CD14-positive monocyte (primary cell): ENCODE measurements at regions not wholly inside any gene's neighbourhood (a gene's known extent, or its start where the extent isn't known, plus 50 kb on each side); places are given as distances from the start of the nearest gene placed in this dataset.

Experiments used
- DNase-seq, 3 donors: peaks; one replicate each; pipeline ENCODE4 v3.0.0-alpha.2; 2011 to 2022
- H2AFZ ChIP-seq: 2 replicates; pipeline ENCODE4 v1.6.0; 2012; ENCODE audit warnings: mild to moderate bottlenecking, low read depth, low read length, inconsistent platforms; ENCODE audit not compliant: insufficient read depth, poor library complexity, severe bottlenecking
- H3K27ac ChIP-seq, 2 donors: 1 replicate in 1 of 2; 2 replicates in 1 of 2; pipeline ENCODE4 v1.5.1; 2012 to 2013; ENCODE audit warnings: low read length in 2 of 2, control low read depth in 1 of 2, inconsistent platforms in 1 of 2, low read depth in 1 of 2, mild to moderate bottlenecking in 1 of 2
- H3K27me3 ChIP-seq, 2 donors: one replicate each; pipeline versions ENCODE4 v1.6.0 to v1.6.1; 2011 to 2013; ENCODE audit warnings: low read length in 2 of 2; ENCODE audit not compliant: control insufficient read depth in 2 of 2, insufficient read depth in 2 of 2
- H3K36me3 ChIP-seq, 2 donors: replicated peaks in 1 of 2; 1 replicate in 1 of 2; 2 replicates in 1 of 2; pipeline versions ENCODE4 v1.5.1 to v1.6.1; 2012 to 2013; ENCODE audit warnings: low read length in 2 of 2, control low read depth in 1 of 2, inconsistent platforms in 1 of 2, mild to moderate bottlenecking in 1 of 2; ENCODE audit not compliant: insufficient read depth in 2 of 2, control insufficient read depth in 1 of 2
- H3K4me1 ChIP-seq, 2 donors: 1 replicate in 1 of 2; 2 replicates in 1 of 2; pipeline versions ENCODE4 v1.5.1 to v1.6.1; 2012 to 2013; ENCODE audit warnings: low read length in 2 of 2, control low read depth in 1 of 2, inconsistent platforms in 1 of 2, mild to moderate bottlenecking in 1 of 2, moderate library complexity in 1 of 2; ENCODE audit not compliant: insufficient read depth in 2 of 2, control insufficient read depth in 1 of 2
- H3K4me2 ChIP-seq: replicated peaks from 2 replicates; pipeline ENCODE3; 2012; ENCODE audit warnings: low read length, moderate library complexity, mild to moderate bottlenecking; ENCODE audit not compliant: poor library complexity, severe bottlenecking; ENCODE audit errors: extremely low read depth
- H3K4me3 ChIP-seq, 3 experiments: fragments of 200-600 bp in 1 of 3; sonication (generic) in 1 of 3; replicated peaks in 1 of 3; 1 replicate in 2 of 3; 2 replicates in 1 of 3; pipeline ENCODE4 v1.5.1; 2011 to 2013; ENCODE audit warnings: low read length in 3 of 3, mild to moderate bottlenecking in 3 of 3, control low read depth in 2 of 3, low read depth in 2 of 3, inconsistent platforms in 1 of 3, moderate library complexity in 1 of 3
- H3K79me2 ChIP-seq: 2 replicates; pipeline ENCODE4 v1.6.0; 2012; ENCODE audit warnings: mild to moderate bottlenecking, control low read depth, inconsistent platforms, low read length, moderate library complexity; ENCODE audit not compliant: insufficient read depth
- H3K9ac ChIP-seq: 2 replicates; pipeline ENCODE4 v1.6.0; 2017; ENCODE audit warnings: low read length, mild to moderate bottlenecking; ENCODE audit not compliant: insufficient read depth, poor library complexity, severe bottlenecking
- H3K9me3 ChIP-seq, 2 donors: replicated peaks in 1 of 2; 1 replicate in 1 of 2; 2 replicates in 1 of 2; pipeline versions ENCODE4 v1.5.1 to v1.6.1; 2012 to 2013; ENCODE audit warnings: low read length in 2 of 2, control low read depth in 1 of 2; ENCODE audit not compliant: control insufficient read depth in 1 of 2, insufficient read depth in 1 of 2
- H4K20me1 ChIP-seq: 2 replicates; pipeline ENCODE4 v1.6.0; 2012; ENCODE audit warnings: mild to moderate bottlenecking, low read length, control low read depth, moderate library complexity; ENCODE audit not compliant: insufficient read depth
- H3K27ac Mint-ChIP-seq, 7 donors: one replicate each; pipeline ENCODE4 v1.8.0; 2020; ENCODE audit warnings: mild to moderate bottlenecking in 7 of 7, mixed read lengths in 7 of 7, moderate library complexity in 6 of 7, inconsistent platforms in 2 of 7
- H3K27me3 Mint-ChIP-seq, 3 donors: one replicate each; pipeline ENCODE4 v1.8.0; 2021 to 2022; ENCODE audit warnings: low read depth in 3 of 3, mild to moderate bottlenecking in 3 of 3, mixed read lengths in 3 of 3, moderate library complexity in 3 of 3, inconsistent platforms in 1 of 3
- H3K36me3 Mint-ChIP-seq, 2 donors: one replicate each; pipeline ENCODE4 v1.8.0; 2020; ENCODE audit warnings: mixed read lengths in 2 of 2, inconsistent platforms in 1 of 2, mild to moderate bottlenecking in 1 of 2
- H3K4me1 Mint-ChIP-seq: one replicate; pipeline ENCODE4 v1.8.0; 2020; ENCODE audit warnings: mild to moderate bottlenecking, mixed read lengths
- H3K4me3 Mint-ChIP-seq, 2 donors: one replicate each; pipeline ENCODE4 v1.8.0; 2020; ENCODE audit warnings: mild to moderate bottlenecking in 2 of 2, mixed read lengths in 2 of 2, moderate library complexity in 1 of 2
- H3K9me3 Mint-ChIP-seq, 7 donors: one replicate each; pipeline ENCODE4 v1.8.0; 2020 to 2022; ENCODE audit warnings: mixed read lengths in 7 of 7, mild to moderate bottlenecking in 6 of 7, moderate library complexity in 6 of 7, inconsistent platforms in 2 of 7
- WGBS: methylation state at CpG from one replicate; pipeline ENCODE4 v1.1.5; 2013; ENCODE audit warnings: missing lambda C conversion rate; ENCODE audit not compliant: insufficient coverage; 5-methylcytosine and 5-hydroxymethylcytosine counted together
- intact Hi-C, 2 donors: fragments of 100-400 bp; cut with micrococcal nuclease; formaldehyde crosslinking; loops; one replicate each; pipeline versions ENCODE4 v1.15.0 to v1.15.1; 2023
- TF ChIP-seq, protein P1 (sequence below): fragments of 200-600 bp; IDR thresholded peaks from one replicate; pipeline ENCODE4 v1.8.0; 2022; ENCODE audit warnings: antibody characterized with exemption, mild to moderate bottlenecking

DNA sequence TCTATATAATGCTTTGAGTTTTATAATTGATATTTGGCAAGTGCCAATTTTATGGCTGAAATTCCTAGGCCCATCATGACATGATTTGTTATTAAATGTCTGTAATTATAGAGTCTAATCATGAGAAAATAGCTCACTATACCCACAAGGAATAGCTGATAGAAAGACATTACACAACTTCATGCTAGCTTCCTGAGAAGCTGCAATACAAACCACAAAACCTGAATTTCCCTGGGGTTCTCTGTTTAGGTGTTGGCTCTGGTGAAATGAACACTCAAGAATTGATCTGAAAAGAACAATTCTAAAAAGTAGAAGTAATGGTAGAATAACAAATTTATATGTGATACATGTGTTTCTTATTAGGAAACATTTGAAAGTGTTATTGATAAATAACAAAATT lies 169.6 kb downstream of the GASK1B start:
- H3K4me1 ChIP-seq, result peaks cover 48 to 65% of the 10 kb centered on the region in 2 donors
- intact Hi-C loops, result no loop called here
- H2AFZ ChIP-seq, result no peak overlapping the region
- no peaks in the 10 kb centered on the region for H4K20me1 ChIP-seq
- peak overlapping the region in 2 of 7 donors; percentile 1 to 36 for H3K27ac Mint-ChIP-seq
- H3K4me3 Mint-ChIP-seq, result peak overlapping the region in 1 of 2 donors; percentile 15
- peaks cover 56% of the 10 kb centered on the region for H3K4me1 Mint-ChIP-seq
- H3K27ac ChIP-seq, result peak overlapping the region in 1 of 2 donors; percentile 50
- no peaks in the 10 kb centered on the region for H3K36me3 ChIP-seq
- no peaks in the 10 kb centered on the region for H3K27me3 ChIP-seq
- H3K4me3 ChIP-seq, result peak overlapping the region in 1 of 3 experiments; percentile 12
- peaks cover 1 to 2% of the 10 kb centered on the region in 2 donors for H3K36me3 Mint-ChIP-seq
- H3K79me2 ChIP-seq, result no peaks in the 10 kb centered on the region
- H3K27me3 Mint-ChIP-seq, result no peaks in the 10 kb centered on the region
- peak overlapping the region; percentile 31 for H3K4me2 ChIP-seq
- TF ChIP-seq, protein P1, sequence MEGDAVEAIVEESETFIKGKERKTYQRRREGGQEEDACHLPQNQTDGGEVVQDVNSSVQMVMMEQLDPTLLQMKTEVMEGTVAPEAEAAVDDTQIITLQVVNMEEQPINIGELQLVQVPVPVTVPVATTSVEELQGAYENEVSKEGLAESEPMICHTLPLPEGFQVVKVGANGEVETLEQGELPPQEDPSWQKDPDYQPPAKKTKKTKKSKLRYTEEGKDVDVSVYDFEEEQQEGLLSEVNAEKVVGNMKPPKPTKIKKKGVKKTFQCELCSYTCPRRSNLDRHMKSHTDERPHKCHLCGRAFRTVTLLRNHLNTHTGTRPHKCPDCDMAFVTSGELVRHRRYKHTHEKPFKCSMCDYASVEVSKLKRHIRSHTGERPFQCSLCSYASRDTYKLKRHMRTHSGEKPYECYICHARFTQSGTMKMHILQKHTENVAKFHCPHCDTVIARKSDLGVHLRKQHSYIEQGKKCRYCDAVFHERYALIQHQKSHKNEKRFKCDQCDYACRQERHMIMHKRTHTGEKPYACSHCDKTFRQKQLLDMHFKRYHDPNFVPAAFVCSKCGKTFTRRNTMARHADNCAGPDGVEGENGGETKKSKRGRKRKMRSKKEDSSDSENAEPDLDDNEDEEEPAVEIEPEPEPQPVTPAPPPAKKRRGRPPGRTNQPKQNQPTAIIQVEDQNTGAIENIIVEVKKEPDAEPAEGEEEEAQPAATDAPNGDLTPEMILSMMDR, result no peak
- DNase-seq, result peak in 2 of 3 donors; percentile 45 to 54
- H3K9me3 Mint-ChIP-seq, result peaks cover 0 to 6% (median 2%) of the 10 kb centered on the region in 7 donors
- no peaks in the 10 kb centered on the region for H3K9me3 ChIP-seq
- no peak overlapping the region for H3K9ac ChIP-seq

DNA sequence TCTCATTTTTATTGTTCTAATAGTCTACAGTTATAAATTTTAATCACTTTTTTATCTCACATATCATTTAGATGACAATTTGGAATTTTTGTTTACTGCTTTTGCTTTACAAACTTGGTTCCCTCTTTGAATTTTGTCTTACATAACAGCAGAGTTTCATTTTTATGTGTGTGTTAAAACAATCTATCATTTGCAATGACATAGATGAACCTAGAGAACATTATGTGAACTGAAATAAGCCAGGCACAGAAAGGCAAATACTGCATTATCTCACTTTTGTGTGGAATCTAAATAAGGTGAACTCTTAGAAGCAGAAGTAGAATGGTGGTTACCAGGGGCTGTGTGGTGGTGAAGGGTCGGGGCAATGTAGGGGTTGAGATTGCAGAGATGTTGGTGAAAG lies 170.7 kb downstream of the GASK1B start:
- Mint-ChIP-seq H3K9me3 (peaks cover 0 to 6% (median 2%) of the 10 kb centered on the region in 7 donors), H3K4me1 (peaks cover 51% of the 10 kb centered on the region), H3K27ac (peak overlapping the region in 6 of 7 donors; percentile 4 to 93 (median 74)), H3K36me3 (peaks cover 1 to 2% of the 10 kb centered on the region in 2 donors), H3K4me3 (peak overlapping the region in 1 of 2 donors; percentile 72), H3K27me3 (no peaks in the 10 kb centered on the region)
- TF ChIP-seq, protein P1, result no peak
- Histone ChIP-seq H2AFZ (peak overlapping the region; percentile 30), H3K9me3 (no peaks in the 10 kb centered on the region), H3K27me3 (no peaks in the 10 kb centered on the region), H3K27ac (peak overlapping the region in 1 of 2 donors; percentile 35), H3K36me3 (no peaks in the 10 kb centered on the region), H3K4me3 (peak overlapping the region in 1 of 3 experiments; percentile 5), H3K4me1 (peaks cover 45 to 59% of the 10 kb centered on the region in 2 donors), H3K79me2 (no peaks in the 10 kb centered on the region), H4K20me1 (no peaks in the 10 kb centered on the region), H3K9ac (no peak overlapping the region), H3K4me2 (peak overlapping the region; percentile 21)
- no peak for DNase-seq
- WGBS, result no CpG with 5 or more reads among the region's 1 CpG
- intact Hi-C loops, result no loop called here
